GM18907 (cell line): ENCODE measurements at regions not wholly inside any gene's neighbourhood (a gene's known extent, or its start where the extent isn't known, plus 50 kb on each side); places are given as distances from the start of the nearest gene placed in this dataset.
"Not testable (repeated sequence)": the region's sequence is repeated elsewhere in the genome, so short reads cannot be mapped to it uniquely, and the experiment has no call there.

Experiments
- ATAC-seq: cut with Tn5 transposase; IDR thresholded peaks from one replicate; pipeline ENCODE4 v1.9.1; 2021; ENCODE audit warnings: mild to moderate bottlenecking, moderate library complexity; ENCODE audit not compliant: unreplicated experiment

DNA sequence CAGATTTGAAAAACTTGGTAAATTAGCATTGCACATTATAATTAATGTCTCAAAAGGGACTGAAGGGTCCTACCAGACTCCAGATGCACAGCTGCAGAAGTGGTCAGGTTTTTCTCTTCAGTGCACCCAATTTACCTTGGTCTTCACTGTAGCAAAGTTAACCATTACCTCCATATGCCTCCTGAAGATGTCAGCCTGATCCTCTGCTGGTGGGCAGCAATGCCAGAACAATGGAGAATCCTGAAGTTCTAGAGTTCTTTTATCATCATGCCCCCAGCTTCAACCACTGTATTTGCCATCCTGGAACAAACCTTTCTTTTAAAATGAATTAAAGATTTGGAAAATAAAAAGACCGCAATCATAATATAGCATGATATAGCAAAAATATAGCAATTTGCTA, 1774.8 kb upstream of the CELF4 start:
- ATAC-seq: no peak

DNA sequence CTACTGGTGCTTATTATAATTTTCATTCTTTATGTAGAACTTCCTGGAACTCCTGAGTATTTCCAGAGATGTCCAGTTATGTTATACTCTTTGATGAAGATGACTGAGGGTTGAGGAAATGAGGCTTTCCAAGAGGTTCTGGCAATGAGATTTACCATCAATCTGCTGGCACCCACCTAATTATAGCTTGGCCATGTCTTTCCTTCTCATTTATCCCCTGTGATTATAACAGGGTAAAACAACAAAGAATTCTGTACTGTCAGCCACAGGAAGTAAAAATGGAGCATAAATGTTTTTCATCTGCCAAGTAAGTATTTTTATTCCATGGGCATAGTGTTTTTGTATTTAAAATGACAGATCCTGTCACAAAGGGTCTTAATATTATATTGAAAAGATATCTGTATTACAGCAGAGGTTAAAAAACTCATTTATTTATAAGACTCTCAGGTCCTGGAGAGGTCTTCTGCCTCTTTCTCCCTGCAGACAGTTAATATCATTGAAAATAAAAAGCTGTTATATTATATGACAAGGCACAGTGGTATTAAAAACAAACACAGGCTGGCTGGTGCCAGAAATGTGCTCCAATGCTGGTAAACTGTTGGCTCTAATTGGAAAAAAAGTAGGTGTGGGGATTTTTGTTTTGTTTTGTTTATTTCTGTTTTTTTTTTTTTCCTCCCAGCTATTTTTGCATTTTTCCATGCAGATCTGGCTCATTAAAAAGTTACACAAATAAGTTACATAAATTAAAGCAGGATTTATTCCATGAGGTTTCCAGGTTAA, 1764.1 kb upstream of the CELF4 start:
- ATAC-seq: no peak

- no peak for ATAC-seq
These were observed 1761.2 kb upstream of the CELF4 start for GRCh38 chr18:39326772-39327171.

DNA sequence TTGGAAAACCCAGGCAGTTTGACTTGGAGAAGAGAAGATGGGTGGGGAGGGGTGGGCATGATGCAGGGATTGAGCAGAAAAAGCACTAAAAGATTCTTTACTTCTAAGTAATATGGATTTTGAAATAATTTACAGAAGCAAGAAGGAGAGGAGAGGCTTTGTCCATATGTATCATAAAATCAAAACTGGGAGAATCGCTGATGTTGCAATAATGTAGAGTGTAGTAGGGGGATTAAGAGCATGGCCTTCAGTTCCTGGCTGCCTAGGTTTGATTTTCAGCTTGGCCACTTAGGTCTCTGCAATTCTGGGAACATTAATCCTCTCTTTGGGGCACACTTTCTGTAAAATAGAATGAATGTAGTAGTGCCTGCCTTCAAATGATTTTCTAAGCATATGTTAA, 1760.4 kb upstream of the CELF4 start:
- no peak for ATAC-seq

GRCh38 chr18:39319141-39319540, 1753.5 kb upstream of the CELF4 start:
- ATAC-seq: no peak

GRCh38 chr18:39318462-39318861, 1752.9 kb upstream of the CELF4 start:
- no peak for ATAC-seq

DNA sequence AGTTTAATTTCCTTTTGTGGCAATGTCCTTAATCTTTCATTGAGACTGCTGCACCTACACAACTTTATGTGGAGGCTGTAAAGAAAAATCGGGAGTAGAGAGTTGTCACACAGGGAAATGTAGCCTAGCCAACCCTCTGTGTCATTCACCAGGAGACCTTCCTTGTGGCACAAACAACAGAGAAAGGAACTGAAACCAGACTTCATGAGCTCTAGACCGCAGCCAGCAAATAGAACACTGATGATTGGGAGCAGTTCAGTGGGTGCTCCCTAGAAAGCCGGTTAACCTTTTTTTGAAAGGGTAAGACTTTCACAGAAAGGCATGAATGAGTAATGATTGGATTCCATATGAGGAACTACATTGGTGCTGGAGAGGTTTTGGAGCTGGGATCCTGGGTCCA, 1752.4 kb upstream of the CELF4 start:
- ATAC-seq: no peak

DNA sequence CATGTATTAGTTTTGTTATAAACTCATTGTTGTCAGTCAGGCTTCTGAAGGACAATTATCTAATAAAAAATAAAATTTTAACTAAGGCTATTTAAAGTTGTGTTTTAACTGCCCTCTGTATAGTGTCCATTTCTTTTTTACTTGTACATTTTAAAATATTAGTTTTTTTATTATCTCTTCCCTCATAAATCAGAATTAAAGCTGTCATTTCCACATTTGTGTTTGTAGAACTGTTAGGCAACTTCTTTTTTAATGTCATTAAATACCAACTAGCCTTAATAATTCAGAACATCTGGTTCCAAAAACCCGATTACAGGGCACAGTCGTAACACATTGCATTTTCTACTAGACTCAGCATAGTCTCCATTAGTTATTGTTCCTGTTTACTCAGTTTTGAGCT, 1749.0 kb upstream of the CELF4 start:
- no peak for ATAC-seq

GRCh38 chr18:39313992-39314391, 1748.4 kb upstream of the CELF4 start:
- no peak for ATAC-seq

DNA sequence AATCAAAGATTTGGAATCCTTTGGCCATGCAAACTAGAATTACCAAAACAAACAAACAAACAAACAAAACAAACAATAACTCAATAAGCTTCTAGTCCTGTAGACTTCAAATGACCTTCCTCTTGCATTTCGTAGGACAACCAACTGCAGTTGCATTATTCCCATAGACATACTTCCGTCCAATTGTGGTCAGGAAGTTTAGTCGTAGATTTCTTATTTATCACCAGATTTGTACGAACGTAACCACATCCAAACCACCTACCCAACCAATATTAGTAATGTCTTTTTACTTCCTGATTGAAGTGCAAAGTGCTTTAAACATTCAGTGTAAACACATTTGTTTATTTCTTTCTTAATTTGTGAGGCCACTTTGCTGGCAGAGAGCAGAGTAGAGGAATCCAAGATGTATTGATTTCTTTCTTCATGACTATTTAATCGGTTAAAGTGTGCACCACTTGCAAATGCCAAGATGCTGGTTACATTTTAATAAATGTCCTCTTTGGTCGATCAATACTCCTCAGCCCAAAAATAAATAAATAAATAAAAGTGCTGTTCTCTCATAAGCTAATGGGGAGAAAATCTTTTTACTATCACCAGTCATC, 1745.6 kb upstream of the CELF4 start:
- no peak for ATAC-seq

- not testable (repeated sequence) for ATAC-seq
These were observed 1743.4 kb upstream of the CELF4 start for GRCh38 chr18:39308931-39309521.

- no peak for ATAC-seq
These were observed 1740.2 kb upstream of the CELF4 start for GRCh38 chr18:39305766-39306165.

DNA sequence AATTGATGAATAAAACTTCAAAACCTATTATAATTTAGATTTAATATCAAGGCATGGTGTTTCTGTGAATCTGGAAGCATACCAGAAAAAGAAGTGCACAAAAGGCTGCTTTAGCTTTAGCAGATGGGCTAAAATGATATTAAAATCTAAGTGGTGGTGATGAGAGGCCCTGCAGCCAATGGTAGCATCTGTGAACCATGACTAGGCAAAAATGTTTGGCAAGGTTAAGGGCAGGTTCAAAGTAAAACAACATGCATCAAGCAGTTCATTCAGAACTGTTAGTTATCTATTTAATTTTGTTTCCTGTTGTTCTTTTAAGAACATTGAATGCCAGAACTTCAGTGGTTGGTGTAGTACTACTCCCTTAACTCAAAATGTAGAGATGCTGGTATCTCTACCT, 1736.9 kb upstream of the CELF4 start:
- ATAC-seq: no peak

DNA sequence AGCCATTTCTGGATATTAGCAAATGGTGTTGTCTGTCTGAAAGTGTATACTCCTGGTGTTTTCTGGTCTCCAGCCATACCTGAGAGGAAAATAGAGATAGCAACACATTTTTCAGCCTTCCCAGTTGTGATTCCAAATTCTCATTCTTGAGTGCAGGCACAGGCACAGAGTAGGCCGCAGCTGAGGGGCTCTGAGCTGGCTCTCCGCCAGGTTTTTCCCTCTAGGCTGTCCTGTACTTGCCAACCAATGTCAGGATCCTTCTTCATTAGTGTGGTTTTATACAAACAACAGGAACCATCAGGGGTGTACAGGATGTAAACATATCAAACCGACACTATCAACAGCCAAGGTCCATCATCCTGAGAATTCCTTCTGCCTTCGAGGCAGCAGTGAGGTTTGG, 1733.6 kb upstream of the CELF4 start:
- ATAC-seq: no peak

- no peak for ATAC-seq
These were observed 1731.6 kb upstream of the CELF4 start for GRCh38 chr18:39297225-39297624.

GRCh38 chr18:39296293-39296888, 1730.8 kb upstream of the CELF4 start:
- ATAC-seq: no peak

DNA sequence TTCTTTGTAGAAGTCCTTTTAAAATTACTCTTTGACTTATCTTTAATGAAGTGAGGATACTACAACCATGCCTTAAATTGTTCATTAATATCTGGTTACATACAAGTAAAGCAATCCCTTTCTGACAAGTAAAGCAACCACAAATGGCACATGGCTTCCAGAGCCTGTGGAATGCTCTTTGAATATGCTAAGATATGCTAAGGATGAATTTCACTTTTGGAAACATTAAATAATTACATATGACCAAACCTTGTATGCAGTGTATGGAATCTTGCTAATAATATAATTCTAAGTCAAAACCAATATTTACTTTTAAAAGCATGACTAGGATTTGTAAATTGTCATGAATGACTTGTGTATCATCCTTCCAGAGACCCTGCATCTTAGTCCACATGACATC, 1711.2 kb upstream of the CELF4 start:
- no peak for ATAC-seq

GRCh38 chr18:39274535-39274934, 1708.9 kb upstream of the CELF4 start:
- no peak for ATAC-seq

GRCh38 chr18:39272230-39272629, 1706.6 kb upstream of the CELF4 start:
- ATAC-seq: no peak

- no peak for ATAC-seq
These were observed 1706.1 kb upstream of the CELF4 start for GRCh38 chr18:39271654-39272053.

- no peak for ATAC-seq
These were observed 1695.0 kb upstream of the CELF4 start for GRCh38 chr18:39260565-39260964.

DNA sequence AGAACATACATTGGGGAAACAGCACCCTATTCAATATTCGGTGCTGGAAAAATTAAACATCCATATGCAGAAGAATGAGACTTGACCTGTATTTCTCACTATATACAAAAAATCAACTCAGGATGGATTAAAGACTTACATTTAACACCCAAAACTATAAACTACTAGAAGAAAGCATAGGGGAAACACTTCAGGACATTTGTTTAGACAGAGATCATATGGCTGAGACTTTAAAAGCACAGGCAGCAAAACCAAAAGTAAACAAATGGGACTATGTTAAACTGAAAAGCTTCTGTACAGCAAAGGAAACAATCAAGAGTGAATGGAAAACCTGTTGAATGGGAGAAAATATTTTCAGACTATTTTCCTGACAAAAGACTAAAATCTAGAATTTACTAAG, 1694.1 kb upstream of the CELF4 start:
- no peak for ATAC-seq
